ENCODE measurements at regions not wholly inside any gene's neighbourhood (a gene's known extent, or its start where the extent isn't known, plus 50 kb on each side); places are given as distances from the start of the nearest gene placed in this dataset.
A peak's percentile ranks its signal among the peaks of the same experiment; 100 is the strongest.
"Not testable (repeated sequence)": the region's sequence is repeated elsewhere in the genome, so short reads cannot be mapped to it uniquely, and the experiment has no call there.

- intact Hi-C loops (cut with DNase I), result no loop called here
- Histone ChIP-seq H3K27ac (peak overlapping the region; percentile 46), H3K36me3 (no peaks in the 10 kb centered on the region), H3K4me3 (no peak overlapping the region), H3K27me3 (ENCODE audit: low read depth) (no peaks in the 10 kb centered on the region), H3K4me1 (peaks cover 17% of the 10 kb centered on the region), H3K9me3 (no peaks in the 10 kb centered on the region)
- no peak for TF ChIP-seq CTCF (IDR thresholded peaks at IDR 0.05)
- ATAC-seq (peak; percentile 15 to 53), DNase-seq (no peak)
Measured at GRCh38 chr1:182317611-182318161, 73.9 kb downstream of the GLUL start.

- H3K4me1 ChIP-seq, result peaks cover 17% of the 10 kb centered on the region
- DNase-seq, result not testable (repeated sequence)
Measured at GRCh38 chr1:182316454-182316853, 75.1 kb downstream of the GLUL start.

GRCh38 chr1:182315167-182315556, 76.4 kb downstream of the GLUL start:
- H3K4me3 ChIP-seq, result no peak overlapping the region
- DNase-seq (no peak), ATAC-seq (peak in 1 of 2 donors; percentile 26)
- peaks cover 17% of the 10 kb centered on the region for H3K4me1 ChIP-seq
- H3K9me3 ChIP-seq, result no peaks in the 10 kb centered on the region
- H3K27ac ChIP-seq, result no peak overlapping the region
- no peaks in the 10 kb centered on the region for H3K36me3 ChIP-seq
- TF ChIP-seq CTCF (IDR thresholded peaks at IDR 0.05), result no peak
- H3K27me3 ChIP-seq (ENCODE audit: low read depth), result no peaks in the 10 kb centered on the region
- intact Hi-C loops (cut with DNase I), result no loop called here

More at GRCh38 chr1:182316454-182316853, 75.1 kb downstream of the GLUL start:
- H3K36me3 ChIP-seq; H3K4me3 ChIP-seq; H3K9me3 ChIP-seq; intact Hi-C loops (cut with DNase I); H3K27me3 ChIP-seq (ENCODE audit: low read depth); ATAC-seq; H3K27ac ChIP-seq: not testable (repeated sequence)

GRCh38 chr1:182309631-182310351, 81.8 kb downstream of the GLUL start:
- intact Hi-C loops (cut with DNase I), result no loop called here
- ATAC-seq (no peak), DNase-seq (no peak)
- H3K4me3 ChIP-seq, result no peak overlapping the region
- no peaks in the 10 kb centered on the region for H3K4me1 ChIP-seq
- no peaks in the 10 kb centered on the region for H3K9me3 ChIP-seq
- TF ChIP-seq CTCF (IDR thresholded peaks at IDR 0.05), result no peak
- no peaks in the 10 kb centered on the region for H3K27me3 ChIP-seq (ENCODE audit: low read depth)
- no peaks in the 10 kb centered on the region for H3K36me3 ChIP-seq
- H3K27ac ChIP-seq, result no peak overlapping the region

GRCh38 chr1:182308826-182309225, 82.8 kb downstream of the GLUL start:
- Histone ChIP-seq H3K27me3 (ENCODE audit: low read depth) (no peaks in the 10 kb centered on the region), H3K4me3 (no peak overlapping the region), H3K36me3 (no peaks in the 10 kb centered on the region), H3K9me3 (no peaks in the 10 kb centered on the region), H3K27ac (no peak overlapping the region), H3K4me1 (peaks cover 3% of the 10 kb centered on the region)
- intact Hi-C loops (cut with DNase I), result no loop called here
- DNase-seq (no peak), ATAC-seq (no peak)
- no peak for TF ChIP-seq CTCF (IDR thresholded peaks at IDR 0.05)

- DNase-seq; H3K36me3 ChIP-seq; H3K27ac ChIP-seq; intact Hi-C loops (cut with DNase I); H3K9me3 ChIP-seq; ATAC-seq; H3K27me3 ChIP-seq (ENCODE audit: low read depth); H3K4me3 ChIP-seq; H3K4me1 ChIP-seq: not testable (repeated sequence)
Measured at GRCh38 chr1:182307486-182307885, 84.1 kb downstream of the GLUL start.
